Gastrocnemius medialis (tissue), 4 donors: ENCODE measurements at regions not wholly inside any gene's neighbourhood (a gene's known extent, or its start where the extent isn't known, plus 50 kb on each side); places are given as distances from the start of the nearest gene placed in this dataset.

Experiments
- POLR2A ChIP-seq, 2 donors: fragments of 450-650 bp; IDR thresholded peaks; one replicate each; pipeline ENCODE4 v1.6.1; 2017; ENCODE audit warnings: antibody characterized with exemption in 2 of 2, mild to moderate bottlenecking in 2 of 2, moderate library complexity in 2 of 2
- TF ChIP-seq, protein P1 (sequence below), 5 experiments: fragments of 450-650 bp in 3 of 5; fragments of 200-600 bp in 2 of 5; sonication (generic) in 2 of 5; IDR thresholded peaks in 4 of 5; conservative IDR thresholded peaks in 1 of 5; 1 replicate in 4 of 5; 2 replicates in 1 of 5; pipeline ENCODE4 v1.5.1; 2016 to 2019; ENCODE audit warnings: antibody characterized with exemption in 5 of 5, mild to moderate bottlenecking in 3 of 5, moderate library complexity in 3 of 5

DNA sequence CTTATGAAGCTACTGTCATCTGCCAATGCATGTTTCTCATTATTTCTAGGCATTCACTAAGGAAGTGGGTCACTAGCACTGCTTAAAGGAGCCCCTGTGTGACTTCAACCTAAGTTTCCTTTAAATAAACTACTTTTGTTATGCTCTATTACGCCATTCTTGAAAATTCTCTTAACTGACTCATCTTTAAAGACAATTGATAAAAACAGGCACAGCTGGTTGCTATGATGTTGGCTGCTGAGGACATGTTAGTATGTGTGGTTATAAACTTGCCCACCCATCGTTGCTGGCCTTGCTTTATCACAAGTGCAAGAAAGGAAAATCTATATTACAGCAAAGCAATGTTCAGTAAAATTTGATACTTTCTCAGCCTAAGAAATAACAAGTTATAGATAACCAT is 75.8 kb upstream of the CNTNAP4 start:
- TF ChIP-seq, protein P1, sequence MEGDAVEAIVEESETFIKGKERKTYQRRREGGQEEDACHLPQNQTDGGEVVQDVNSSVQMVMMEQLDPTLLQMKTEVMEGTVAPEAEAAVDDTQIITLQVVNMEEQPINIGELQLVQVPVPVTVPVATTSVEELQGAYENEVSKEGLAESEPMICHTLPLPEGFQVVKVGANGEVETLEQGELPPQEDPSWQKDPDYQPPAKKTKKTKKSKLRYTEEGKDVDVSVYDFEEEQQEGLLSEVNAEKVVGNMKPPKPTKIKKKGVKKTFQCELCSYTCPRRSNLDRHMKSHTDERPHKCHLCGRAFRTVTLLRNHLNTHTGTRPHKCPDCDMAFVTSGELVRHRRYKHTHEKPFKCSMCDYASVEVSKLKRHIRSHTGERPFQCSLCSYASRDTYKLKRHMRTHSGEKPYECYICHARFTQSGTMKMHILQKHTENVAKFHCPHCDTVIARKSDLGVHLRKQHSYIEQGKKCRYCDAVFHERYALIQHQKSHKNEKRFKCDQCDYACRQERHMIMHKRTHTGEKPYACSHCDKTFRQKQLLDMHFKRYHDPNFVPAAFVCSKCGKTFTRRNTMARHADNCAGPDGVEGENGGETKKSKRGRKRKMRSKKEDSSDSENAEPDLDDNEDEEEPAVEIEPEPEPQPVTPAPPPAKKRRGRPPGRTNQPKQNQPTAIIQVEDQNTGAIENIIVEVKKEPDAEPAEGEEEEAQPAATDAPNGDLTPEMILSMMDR (IDR thresholded peaks at IDR 0.05 in 4 of 5, conservative IDR thresholded peaks at IDR 0.05 in 1 of 5): no peak
- TF ChIP-seq POLR2A (IDR thresholded peaks at IDR 0.05): no peak
